HCT116 (cell line): ENCODE measurements at regions not wholly inside any gene's neighbourhood (a gene's known extent, or its start where the extent isn't known, plus 50 kb on each side); places are given as distances from the start of the nearest gene placed in this dataset.

Experiments used
- ATAC-seq: fragments of 200-7000 bp; cut with Tn5 transposase; 2 replicates; pipeline ENCODE4 v1.9.1; 2020; ENCODE audit warnings: mild to moderate bottlenecking, moderate library complexity
- BruUV-seq: library from RNA; stranded (reverse); fragments of 400-500 nt; replicated peaks from 2 replicates; lab custom pipeline; 2021; lab: Mats Ljungman, UMichigan
- CTCF ChIA-PET: fragments of 300-600 bp; sonication (Branson Sonifier 250); formaldehyde crosslinking; loops from one replicate; lab custom pipeline; 2021; ENCODE audit warnings: antibody characterized with exemption; lab: Charles Lee
- POLR2A ChIA-PET: fragments of 300-600, 350-600 bp; sonication (Branson Sonifier 250); formaldehyde crosslinking; loops from one replicate; lab custom pipeline; 2021; ENCODE audit warnings: antibody characterized with exemption; lab: Charles Lee
- RAD21 ChIA-PET, 2 experiments: fragments of 300-600 bp; sonication (Branson Sonifier 250); formaldehyde crosslinking; loops; one replicate each; lab custom pipeline; 2023; ENCODE audit warnings: low total read pairs in 2 of 2; ENCODE audit not compliant: uncharacterized antibody in 2 of 2, unreplicated experiment in 2 of 2, low non-redundant PET in 1 of 2; lab: Charles Lee
- DNase-seq: peaks from one replicate; pipeline ENCODE4 v3.0.0-alpha.2; 2010; ENCODE audit warnings: low read depth, low spot score
- H2AFZ ChIP-seq: fragments of 200-600 bp; shearing (Covaris generic), sonication (generic); 2 replicates; pipeline ENCODE4 v1.6.1; 2017; ENCODE audit warnings: low read depth, mixed run types, mixed read lengths, antibody characterized with exemption, low read length; ENCODE audit not compliant: poor library complexity, severe bottlenecking
- H3K27ac ChIP-seq: 2 replicates; pipeline ENCODE4 v1.5.1; 2012; ENCODE audit warnings: low read depth, low read length
- H3K27me3 ChIP-seq: fragments of 200-600 bp; sonication (generic); 2 replicates; pipeline ENCODE4 v1.6.1; 2016; ENCODE audit warnings: mixed run types, low read length, mixed read lengths; ENCODE audit not compliant: insufficient read depth
- H3K36me3 ChIP-seq, 2 experiments: fragments of 200-500 bp in 1 of 2; fragments of 200-600 bp in 1 of 2; sonication (Bioruptor generic) in 1 of 2; sonication (generic) in 1 of 2; 2 replicates each; pipeline versions ENCODE4 v1.5.1 to v1.6.1; 2014 to 2016; ENCODE audit warnings: low read length in 2 of 2, inconsistent platforms in 1 of 2, mixed read lengths in 1 of 2, mixed run types in 1 of 2; ENCODE audit not compliant: insufficient read depth in 2 of 2, control insufficient read depth in 1 of 2
- H3K4me1 ChIP-seq, 2 experiments: fragments of 200-600 bp in 1 of 2; sonication (generic) in 1 of 2; 2 replicates each; pipeline versions ENCODE4 v1.5.1 to v1.6.1; 2012 to 2017; ENCODE audit warnings: low read length in 2 of 2, inconsistent platforms in 1 of 2, mild to moderate bottlenecking in 1 of 2, mixed read lengths in 1 of 2, mixed run types in 1 of 2, moderate library complexity in 1 of 2; ENCODE audit not compliant: insufficient read depth in 2 of 2, control insufficient read depth in 1 of 2
- H3K4me2 ChIP-seq: fragments of 200-600 bp; sonication (generic); 2 replicates; pipeline ENCODE4 v1.6.1; 2017; ENCODE audit warnings: mixed run types, low read length, mixed read lengths
- H3K4me3 ChIP-seq, 2 experiments: fragments of 200-600 bp in 1 of 2; sonication (generic) in 1 of 2; replicated peaks in 1 of 2; 2 replicates each; pipeline ENCODE4 v1.5.1; 2011 to 2016; ENCODE audit warnings: low read length in 2 of 2, control low read depth in 1 of 2, low read depth in 1 of 2, mild to moderate bottlenecking in 1 of 2, mixed read lengths in 1 of 2, mixed run types in 1 of 2
- H3K79me2 ChIP-seq: fragments of 200-600 bp; sonication (generic); 2 replicates; pipeline ENCODE4 v1.6.1; 2017; ENCODE audit warnings: mild to moderate bottlenecking, mixed run types, low read length, moderate library complexity, mixed read lengths; ENCODE audit not compliant: insufficient read depth
- H3K9ac ChIP-seq: fragments of 200-600 bp; sonication (generic); 2 replicates; pipeline ENCODE4 v1.6.1; 2016; ENCODE audit warnings: low read length, mixed read lengths
- H3K9me2 ChIP-seq: fragments of 200-600 bp; sonication (generic), shearing (Covaris generic); 2 replicates; pipeline ENCODE4 v1.6.1; 2017; ENCODE audit warnings: mixed run types, mild to moderate bottlenecking, moderate library complexity; ENCODE audit not compliant: insufficient read depth
- H3K9me3 ChIP-seq, 2 experiments: fragments of 200-500 bp in 1 of 2; fragments of 200-600 bp in 1 of 2; sonication (Bioruptor generic) in 1 of 2; sonication (generic) in 1 of 2; 2 replicates each; pipeline ENCODE4 v1.6.1; 2014 to 2017; ENCODE audit warnings: low read length in 2 of 2, mixed read lengths in 2 of 2, inconsistent platforms in 1 of 2, low read depth in 1 of 2, mild to moderate bottlenecking in 1 of 2, mixed run types in 1 of 2, moderate library complexity in 1 of 2; ENCODE audit not compliant: control insufficient read depth in 1 of 2, insufficient read depth in 1 of 2
- H4K20me1 ChIP-seq: fragments of 200-600 bp; sonication (generic), shearing (Covaris generic); 2 replicates; pipeline ENCODE4 v1.6.1; 2017; ENCODE audit warnings: mixed run types, mild to moderate bottlenecking, moderate library complexity; ENCODE audit not compliant: insufficient read depth
- CEBPB ChIP-seq: IDR thresholded peaks from 2 replicates; pipeline ENCODE4 v1.6.1; 2012; ENCODE audit warnings: low read depth
- CTCF ChIP-seq, 3 experiments: fragments of 200-600 bp in 1 of 3; sonication (generic) in 1 of 3; IDR thresholded peaks in 2 of 3; conservative IDR thresholded peaks in 1 of 3; 2 replicates each; pipeline ENCODE4 v1.5.1; 2012 to 2017; ENCODE audit warnings: low read depth in 2 of 3, low read length in 2 of 3, antibody characterized with exemption in 1 of 3, borderline replicate concordance in 1 of 3, control low read depth in 1 of 3, mild to moderate bottlenecking in 1 of 3, mixed read lengths in 1 of 3, mixed run types in 1 of 3, moderate library complexity in 1 of 3; ENCODE audit not compliant: insufficient read depth in 1 of 3
- EGR1 ChIP-seq: IDR thresholded peaks from 2 replicates; pipeline ENCODE4 v1.6.1; 2012; ENCODE audit warnings: low read depth
- ELF1 ChIP-seq: IDR thresholded peaks from 2 replicates; pipeline ENCODE4 v1.6.1; 2012; ENCODE audit warnings: low read depth, borderline replicate concordance
- EZH2 ChIP-seq: fragments of 200-600 bp; sonication (generic); IDR thresholded peaks from 2 replicates; pipeline ENCODE4 v1.6.1; 2017; ENCODE audit warnings: antibody characterized with exemption, mixed run types
- EZH2phosphoT487 ChIP-seq: fragments of 200-600 bp; IDR thresholded peaks from 2 replicates; pipeline ENCODE4 v1.6.1; 2018; ENCODE audit warnings: antibody characterized with exemption, borderline replicate concordance
- FOSL1 ChIP-seq: IDR thresholded peaks from 2 replicates; pipeline ENCODE4 v1.6.1; 2012; ENCODE audit warnings: low read depth
- MAX ChIP-seq: IDR thresholded peaks from 2 replicates; pipeline ENCODE4 v1.6.1; 2012
- POLR2A ChIP-seq: IDR thresholded peaks from 2 replicates; pipeline ENCODE4 v1.7.0; 2011; ENCODE audit warnings: borderline replicate concordance; ENCODE audit not compliant: insufficient read depth, insufficient read length; ENCODE audit errors: extremely low read depth
- RAD21 ChIP-seq: IDR thresholded peaks from 2 replicates; pipeline ENCODE4 v1.6.1; 2012; ENCODE audit warnings: low read depth, mild to moderate bottlenecking
- SIN3A ChIP-seq: IDR thresholded peaks from 2 replicates; pipeline ENCODE4 v1.6.1; 2012; ENCODE audit warnings: low read depth
- SP1 ChIP-seq: IDR thresholded peaks from 2 replicates; pipeline ENCODE4 v1.6.1; 2012; ENCODE audit warnings: low read depth
- TCF7L2 ChIP-seq: IDR thresholded peaks from 2 replicates; pipeline ENCODE4 v1.7.0; 2011; ENCODE audit warnings: borderline replicate concordance, inconsistent platforms; ENCODE audit not compliant: insufficient read depth, insufficient read length; ENCODE audit errors: extremely low read depth
- YY1 ChIP-seq: IDR thresholded peaks from 2 replicates; pipeline ENCODE4 v1.6.1; 2011; ENCODE audit warnings: low read length, low read depth, moderate library complexity, mild to moderate bottlenecking; ENCODE audit not compliant: insufficient replicate concordance; ENCODE audit errors: extremely low read depth
- ZFX ChIP-seq: fragments of 450-650 bp; IDR thresholded peaks from 2 replicates; pipeline ENCODE4 v1.6.1; 2017
- ZNF274 ChIP-seq: fragments of 200-500 bp; sonication (Bioruptor generic); IDR thresholded peaks from 2 replicates; pipeline ENCODE4 v1.6.1; 2014; ENCODE audit warnings: mild to moderate bottlenecking, low read depth, low read length, inconsistent platforms
- intact Hi-C: fragments of 100-400 bp; cut with micrococcal nuclease; formaldehyde crosslinking; loops from 2 replicates; pipeline ENCODE4 v1.10.0; 2022
- TF ChIP-seq, protein P1 (sequence below): IDR thresholded peaks from 2 replicates; pipeline ENCODE4 v1.6.1; 2012; ENCODE audit warnings: low read depth
- TF ChIP-seq, protein P2 (sequence below): IDR thresholded peaks from 2 replicates; pipeline ENCODE4 v1.6.1; 2012

DNA sequence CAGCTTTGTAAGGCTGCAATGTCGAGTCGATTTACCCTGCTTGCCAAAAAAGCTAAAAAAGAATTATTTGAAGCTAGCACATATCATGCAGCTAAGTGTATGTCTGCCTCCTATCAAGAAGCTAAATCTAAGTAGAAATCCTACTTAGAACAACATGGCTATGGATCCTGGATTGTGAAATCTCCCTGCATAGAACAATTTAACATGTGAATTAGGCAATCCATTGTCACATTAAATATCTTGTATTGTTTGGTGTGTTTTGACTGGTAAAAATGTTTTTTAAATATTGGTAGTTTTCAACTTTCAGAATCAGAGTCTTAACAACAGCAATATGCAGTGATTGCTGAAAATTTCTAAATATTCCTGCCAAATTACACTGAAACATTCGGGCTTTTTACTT is 73.3 kb downstream of the SKIDA1 start:
- no peaks in the 10 kb centered on the region for H3K9me2 ChIP-seq
- no peaks in the 10 kb centered on the region for H4K20me1 ChIP-seq
- H3K79me2 ChIP-seq: no peaks in the 10 kb centered on the region
- no peak overlapping the region for H3K4me2 ChIP-seq
- H3K9ac ChIP-seq: no peak overlapping the region
- no peaks in the 10 kb centered on the region for H3K27me3 ChIP-seq
- ChIA-PET CTCF (no interaction called here), POLR2A (interaction anchor here (0.6 kb wide), 1 partner anchor 1232 kb away, joined by 3 read pairs; no protein-coding TSS in a partner anchor)
- intact Hi-C loops: no loop called here
- no peak overlapping the region for H3K4me3 ChIP-seq
- no peaks in the 10 kb centered on the region for H3K36me3 ChIP-seq
- H3K9me3 ChIP-seq: no peaks in the 10 kb centered on the region
- TF ChIP-seq EZH2phosphoT487 (no peak), YY1 (no peak), SP1 (no peak), CTCF (IDR thresholded peaks at IDR 0.05 in 2 of 3, conservative IDR thresholded peaks at IDR 0.05 in 1 of 3; ENCODE audit: borderline replicate concordance in 1 of 3, insufficient read depth in 1 of 3, low read depth in 2 of 3, low read length in 2 of 3) (no peak), FOSL1 (no peak), TCF7L2 (no peak), SIN3A (no peak), ZFX (no peak), EZH2 (no peak), POLR2A (no peak), EGR1 (no peak), MAX (no peak), ZNF274 (no peak), ELF1 (no peak), CEBPB (no peak), RAD21 (no peak)
- TF ChIP-seq, protein P1, sequence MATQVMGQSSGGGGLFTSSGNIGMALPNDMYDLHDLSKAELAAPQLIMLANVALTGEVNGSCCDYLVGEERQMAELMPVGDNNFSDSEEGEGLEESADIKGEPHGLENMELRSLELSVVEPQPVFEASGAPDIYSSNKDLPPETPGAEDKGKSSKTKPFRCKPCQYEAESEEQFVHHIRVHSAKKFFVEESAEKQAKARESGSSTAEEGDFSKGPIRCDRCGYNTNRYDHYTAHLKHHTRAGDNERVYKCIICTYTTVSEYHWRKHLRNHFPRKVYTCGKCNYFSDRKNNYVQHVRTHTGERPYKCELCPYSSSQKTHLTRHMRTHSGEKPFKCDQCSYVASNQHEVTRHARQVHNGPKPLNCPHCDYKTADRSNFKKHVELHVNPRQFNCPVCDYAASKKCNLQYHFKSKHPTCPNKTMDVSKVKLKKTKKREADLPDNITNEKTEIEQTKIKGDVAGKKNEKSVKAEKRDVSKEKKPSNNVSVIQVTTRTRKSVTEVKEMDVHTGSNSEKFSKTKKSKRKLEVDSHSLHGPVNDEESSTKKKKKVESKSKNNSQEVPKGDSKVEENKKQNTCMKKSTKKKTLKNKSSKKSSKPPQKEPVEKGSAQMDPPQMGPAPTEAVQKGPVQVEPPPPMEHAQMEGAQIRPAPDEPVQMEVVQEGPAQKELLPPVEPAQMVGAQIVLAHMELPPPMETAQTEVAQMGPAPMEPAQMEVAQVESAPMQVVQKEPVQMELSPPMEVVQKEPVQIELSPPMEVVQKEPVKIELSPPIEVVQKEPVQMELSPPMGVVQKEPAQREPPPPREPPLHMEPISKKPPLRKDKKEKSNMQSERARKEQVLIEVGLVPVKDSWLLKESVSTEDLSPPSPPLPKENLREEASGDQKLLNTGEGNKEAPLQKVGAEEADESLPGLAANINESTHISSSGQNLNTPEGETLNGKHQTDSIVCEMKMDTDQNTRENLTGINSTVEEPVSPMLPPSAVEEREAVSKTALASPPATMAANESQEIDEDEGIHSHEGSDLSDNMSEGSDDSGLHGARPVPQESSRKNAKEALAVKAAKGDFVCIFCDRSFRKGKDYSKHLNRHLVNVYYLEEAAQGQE: no peak
- TF ChIP-seq, protein P2, sequence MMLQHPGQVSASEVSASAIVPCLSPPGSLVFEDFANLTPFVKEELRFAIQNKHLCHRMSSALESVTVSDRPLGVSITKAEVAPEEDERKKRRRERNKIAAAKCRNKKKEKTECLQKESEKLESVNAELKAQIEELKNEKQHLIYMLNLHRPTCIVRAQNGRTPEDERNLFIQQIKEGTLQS: no peak
- TF ChIP-seq, all 23 proteins: peak for 0
- DNase-seq (no peak), ATAC-seq (no peak)
- Histone ChIP-seq H3K4me1 (no peaks in the 10 kb centered on the region), H2AFZ (no peak overlapping the region), H3K27ac (no peak overlapping the region)
- BruUV-seq: no TSS peak
- RAD21 ChIA-PET: no interaction called here
